GM19043 (cell line): ENCODE measurements at regions not wholly inside any gene's neighbourhood (a gene's known extent, or its start where the extent isn't known, plus 50 kb on each side); places are given as distances from the start of the nearest gene placed in this dataset.

Experiments
- ATAC-seq: cut with Tn5 transposase; IDR thresholded peaks from one replicate; pipeline ENCODE4 v1.9.1; 2021; ENCODE audit warnings: low read depth; ENCODE audit not compliant: unreplicated experiment

GRCh38 chr6:66421570-66421969, 714.5 kb upstream of the EYS start:
- ATAC-seq = no peak

- no peak for ATAC-seq
Measured at GRCh38 chr6:66418906-66419305, 711.9 kb upstream of the EYS start.

GRCh38 chr6:66403966-66404365, 696.9 kb upstream of the EYS start:
- ATAC-seq = no peak

- no peak for ATAC-seq
Measured at GRCh38 chr6:66402873-66403272, 695.8 kb upstream of the EYS start.

- ATAC-seq = no peak
Measured at GRCh38 chr6:66396549-66396948, 689.5 kb upstream of the EYS start.

GRCh38 chr6:66396145-66396544, 689.1 kb upstream of the EYS start:
- no peak for ATAC-seq

GRCh38 chr6:66390393-66390792, 683.4 kb upstream of the EYS start:
- ATAC-seq = no peak

- no peak for ATAC-seq
Measured at GRCh38 chr6:66376001-66376400, 669.0 kb upstream of the EYS start.

GRCh38 chr6:66369407-66369806, 662.4 kb upstream of the EYS start:
- no peak for ATAC-seq

- ATAC-seq = no peak
Measured at GRCh38 chr6:66362888-66363287, 655.9 kb upstream of the EYS start.

GRCh38 chr6:66361886-66362285, 654.9 kb upstream of the EYS start:
- no peak for ATAC-seq

GRCh38 chr6:66357781-66358180, 650.8 kb upstream of the EYS start:
- no peak for ATAC-seq

- no peak for ATAC-seq
Measured at GRCh38 chr6:66355471-66355870, 648.4 kb upstream of the EYS start.

- ATAC-seq = no peak
Measured at GRCh38 chr6:66344796-66345195, 637.8 kb upstream of the EYS start.

GRCh38 chr6:66340736-66341135, 633.7 kb upstream of the EYS start:
- no peak for ATAC-seq

- no peak for ATAC-seq
Measured at GRCh38 chr6:66336176-66336575, 629.1 kb upstream of the EYS start.

GRCh38 chr6:66328200-66328599, 621.2 kb upstream of the EYS start:
- no peak for ATAC-seq

- no peak for ATAC-seq
Measured at GRCh38 chr6:66326228-66326627, 619.2 kb upstream of the EYS start.

GRCh38 chr6:66321017-66321416, 614.0 kb upstream of the EYS start:
- no peak for ATAC-seq

GRCh38 chr6:66307490-66307889, 600.5 kb upstream of the EYS start:
- ATAC-seq = no peak

- no peak for ATAC-seq
Measured at GRCh38 chr6:66291905-66292304, 584.9 kb upstream of the EYS start.

GRCh38 chr6:66289889-66290288, 582.9 kb upstream of the EYS start:
- no peak for ATAC-seq

GRCh38 chr6:66278115-66278514, 571.1 kb upstream of the EYS start:
- ATAC-seq = no peak

- no peak for ATAC-seq
Measured at GRCh38 chr6:66277400-66277799, 570.4 kb upstream of the EYS start.
